Transverse colon (tissue), 4 donors: ENCODE measurements at regions not wholly inside any gene's neighbourhood (a gene's known extent, or its start where the extent isn't known, plus 50 kb on each side); places are given as distances from the start of the nearest gene placed in this dataset.

ENCODE experiments used
- DNase-seq: peaks from one replicate; pipeline ENCODE4 v3.0.0-alpha.2; 2019
- H3K27ac ChIP-seq, 4 donors: fragments of 200-600 bp; sonication (generic); 2 replicates each; pipeline ENCODE4 v1.5.1; 2016 to 2018; ENCODE audit warnings: inconsistent platforms in 4 of 4
- H3K27me3 ChIP-seq: fragments of 200-600 bp; sonication (generic); 2 replicates; pipeline ENCODE4 v1.5.1; 2017; ENCODE audit warnings: inconsistent platforms
- H3K36me3 ChIP-seq, 4 donors: fragments of 200-600 bp; sonication (generic); 2 replicates each; pipeline ENCODE4 v1.5.1; 2017 to 2019; ENCODE audit warnings: inconsistent platforms in 4 of 4
- H3K4me1 ChIP-seq, 4 donors: fragments of 200-600 bp; sonication (generic); 2 replicates each; pipeline ENCODE4 v1.5.1; 2017 to 2020; ENCODE audit warnings: inconsistent platforms in 4 of 4
- H3K4me3 ChIP-seq, 4 donors: fragments of 200-600 bp; sonication (generic); 1 replicate in 1 of 4; 2 replicates in 3 of 4; pipeline versions ENCODE4 v1.5.1 to v1.6.1; 2017 to 2019; ENCODE audit warnings: inconsistent platforms in 4 of 4
- H3K9me3 ChIP-seq, 2 donors: fragments of 200-600 bp; sonication (generic); 2 replicates each; pipeline ENCODE4 v1.5.1; 2017 to 2019; ENCODE audit warnings: inconsistent platforms in 2 of 2
- EP300 ChIP-seq: sonication (generic); formaldehyde crosslinking; IDR thresholded peaks from one replicate; pipeline ENCODE4 v1.6.1; 2017; ENCODE audit warnings: antibody characterized with exemption, low read depth
- POLR2A ChIP-seq: fragments of 450-650 bp; IDR thresholded peaks from one replicate; pipeline ENCODE4 v1.6.1; 2016; ENCODE audit warnings: antibody characterized with exemption, mild to moderate bottlenecking, moderate library complexity
- POLR2AphosphoS5 ChIP-seq, 3 donors: sonication (generic); formaldehyde crosslinking; IDR thresholded peaks; one replicate each; pipeline ENCODE4 v1.6.1; 2016; ENCODE audit warnings: antibody characterized with exemption in 3 of 3
- WGBS, 2 donors: methylation state at CpG; one replicate each; pipeline ENCODE4 v1.1.5; 2018; ENCODE audit warnings: low coverage in 1 of 2; 5-methylcytosine and 5-hydroxymethylcytosine counted together
- in situ Hi-C, 4 donors: fragments of 200-750 bp; cut with MboI; loops; one replicate each; pipeline versions ENCODE4 v1.15.0 to v1.15.1; 2017; ENCODE audit warnings: low sequenced_read_pairs in 3 of 4, low pct_ligation_motif_present in 1 of 4, low pct_unique_long_range_greater_than_20kb in 1 of 4
- intact Hi-C: fragments of 100-400 bp; cut with DNase I; formaldehyde crosslinking; loops from one replicate; pipeline ENCODE4 v1.15.1; 2023; ENCODE audit warnings: low total_unique reads
- TF ChIP-seq, protein P1 (sequence below), 5 experiments: fragments of 200-600 bp in 3 of 5; fragments of 450-650 bp in 2 of 5; sonication (generic) in 3 of 5; IDR thresholded peaks; 1 replicate in 2 of 5; 2 replicates in 3 of 5; pipeline ENCODE4 v1.5.1; 2016 to 2017; ENCODE audit warnings: antibody characterized with exemption in 5 of 5, inconsistent platforms in 3 of 5, mild to moderate bottlenecking in 2 of 5, moderate library complexity in 1 of 5

DNA sequence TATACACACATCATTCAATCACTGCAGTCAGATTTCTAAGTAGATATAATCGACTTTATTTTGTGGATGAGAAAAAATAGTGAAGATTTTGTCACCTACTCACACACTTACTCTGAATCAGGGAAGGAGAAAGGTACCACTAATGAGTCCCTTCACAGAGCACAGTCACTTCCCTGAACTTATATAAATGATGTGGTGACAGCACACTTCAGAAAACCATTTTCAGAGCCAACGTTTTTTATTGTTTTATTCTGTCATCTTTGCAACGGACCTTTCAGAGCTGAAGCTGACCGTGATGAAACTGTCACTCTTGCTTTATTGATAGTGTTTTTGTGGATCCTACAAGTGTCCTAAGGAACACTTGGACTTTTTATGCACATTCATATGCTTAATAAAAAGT, 956.6 kb downstream of the SQOR start:
- no peak overlapping the region for H3K4me3 ChIP-seq
- H3K27me3 ChIP-seq: no peaks in the 10 kb centered on the region
- H3K27ac ChIP-seq: no peak overlapping the region
- TF ChIP-seq POLR2A: no peak
- TF ChIP-seq POLR2AphosphoS5 (IDR thresholded peaks at IDR 0.05): no peak
- TF ChIP-seq EP300: no peak
- TF ChIP-seq, protein P1, sequence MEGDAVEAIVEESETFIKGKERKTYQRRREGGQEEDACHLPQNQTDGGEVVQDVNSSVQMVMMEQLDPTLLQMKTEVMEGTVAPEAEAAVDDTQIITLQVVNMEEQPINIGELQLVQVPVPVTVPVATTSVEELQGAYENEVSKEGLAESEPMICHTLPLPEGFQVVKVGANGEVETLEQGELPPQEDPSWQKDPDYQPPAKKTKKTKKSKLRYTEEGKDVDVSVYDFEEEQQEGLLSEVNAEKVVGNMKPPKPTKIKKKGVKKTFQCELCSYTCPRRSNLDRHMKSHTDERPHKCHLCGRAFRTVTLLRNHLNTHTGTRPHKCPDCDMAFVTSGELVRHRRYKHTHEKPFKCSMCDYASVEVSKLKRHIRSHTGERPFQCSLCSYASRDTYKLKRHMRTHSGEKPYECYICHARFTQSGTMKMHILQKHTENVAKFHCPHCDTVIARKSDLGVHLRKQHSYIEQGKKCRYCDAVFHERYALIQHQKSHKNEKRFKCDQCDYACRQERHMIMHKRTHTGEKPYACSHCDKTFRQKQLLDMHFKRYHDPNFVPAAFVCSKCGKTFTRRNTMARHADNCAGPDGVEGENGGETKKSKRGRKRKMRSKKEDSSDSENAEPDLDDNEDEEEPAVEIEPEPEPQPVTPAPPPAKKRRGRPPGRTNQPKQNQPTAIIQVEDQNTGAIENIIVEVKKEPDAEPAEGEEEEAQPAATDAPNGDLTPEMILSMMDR (IDR thresholded peaks at IDR 0.05): no peak
- in situ Hi-C loops: no loop called here
- no peak for DNase-seq
- H3K4me1 ChIP-seq: no peaks in the 10 kb centered on the region
- intact Hi-C loops: no loop called here
- H3K36me3 ChIP-seq: no peaks in the 10 kb centered on the region
- H3K9me3 ChIP-seq: no peaks in the 10 kb centered on the region
- 52 to 57% methylated on average over 1 to 4 of the region's 4 CpGs for WGBS, 2 donors

DNA sequence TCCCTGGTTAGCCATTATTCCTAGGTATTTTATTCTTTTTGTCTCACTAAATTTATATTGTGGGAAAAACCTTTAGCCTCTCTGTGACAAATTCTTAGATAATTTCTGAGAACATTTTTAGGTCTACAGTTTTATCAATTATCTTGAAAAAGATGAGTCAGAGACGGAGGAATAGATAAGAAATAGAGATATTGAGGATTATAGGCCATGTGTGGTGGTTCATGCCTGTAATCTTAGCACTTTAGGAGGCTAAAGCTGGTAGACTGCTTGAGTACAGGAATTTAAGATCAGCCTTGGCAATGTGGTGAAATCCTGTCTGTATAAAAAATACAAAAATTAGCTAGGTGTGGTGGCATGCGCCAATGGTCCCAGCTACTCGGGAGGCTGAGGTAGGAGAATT, 960.2 kb downstream of the SQOR start:
- 86 to 93% methylated on average over 3 of the region's 3 CpGs for WGBS, 2 donors
- Histone ChIP-seq H3K9me3 (no peaks in the 10 kb centered on the region), H3K4me3 (no peak overlapping the region), H3K27ac (no peak overlapping the region), H3K27me3 (no peaks in the 10 kb centered on the region), H3K36me3 (no peaks in the 10 kb centered on the region), H3K4me1 (no peaks in the 10 kb centered on the region)
- no peak for DNase-seq
- intact Hi-C loops: no loop called here
- in situ Hi-C loops: no loop called here
- TF ChIP-seq POLR2A (no peak), POLR2AphosphoS5 (IDR thresholded peaks at IDR 0.05) (no peak)
- TF ChIP-seq, protein P1 (IDR thresholded peaks at IDR 0.05): no peak

GRCh38 chr15:46607077-46607476, 972.2 kb downstream of the SQOR start:
- intact Hi-C loops: no loop called here
- no peak overlapping the region for H3K4me3 ChIP-seq
- H3K27me3 ChIP-seq: no peaks in the 10 kb centered on the region
- TF ChIP-seq, protein P1 (IDR thresholded peaks at IDR 0.05): no peak
- TF ChIP-seq EP300: no peak
- no peak for TF ChIP-seq POLR2A
- TF ChIP-seq POLR2AphosphoS5 (IDR thresholded peaks at IDR 0.05): no peak
- no peaks in the 10 kb centered on the region for H3K9me3 ChIP-seq
- 59 to 70% methylated on average over 3 of the region's 3 CpGs for WGBS, 2 donors
- H3K27ac ChIP-seq: no peak overlapping the region
- no peaks in the 10 kb centered on the region for H3K4me1 ChIP-seq
- in situ Hi-C loops: no loop called here
- H3K36me3 ChIP-seq: no peaks in the 10 kb centered on the region
- DNase-seq: no peak

- H3K4me1 ChIP-seq: no peaks in the 10 kb centered on the region
- no peaks in the 10 kb centered on the region for H3K27me3 ChIP-seq
- in situ Hi-C loops (no loop called here), intact Hi-C loops (no loop called here)
- H3K4me3 ChIP-seq: no peak overlapping the region
- no peak overlapping the region for H3K27ac ChIP-seq
- TF ChIP-seq POLR2AphosphoS5 (IDR thresholded peaks at IDR 0.05): no peak
- TF ChIP-seq, protein P1 (IDR thresholded peaks at IDR 0.05): no peak
- TF ChIP-seq POLR2A: no peak
- TF ChIP-seq EP300: no peak
- WGBS, 2 donors: 90 to 91% methylated on average over 2 to 4 of the region's 4 CpGs
- H3K9me3 ChIP-seq: no peaks in the 10 kb centered on the region
- no peak for DNase-seq
- no peaks in the 10 kb centered on the region for H3K36me3 ChIP-seq
Measured at GRCh38 chr15:46616033-46616432, 981.2 kb downstream of the SQOR start.
